Loucy (cell line): ENCODE measurements at regions not wholly inside any gene's neighbourhood (a gene's known extent, or its start where the extent isn't known, plus 50 kb on each side); places are given as distances from the start of the nearest gene placed in this dataset.

Source experiments
- H2AFZ ChIP-seq: fragments of 200-600 bp; sonication (generic); 2 replicates; pipeline ENCODE4 v1.6.0; 2016; ENCODE audit warnings: antibody characterized with exemption, mild to moderate bottlenecking, low read length, moderate library complexity
- H3F3A ChIP-seq: fragments of 200-600 bp; 2 replicates; pipeline ENCODE4 v1.6.0; 2016; ENCODE audit warnings: antibody characterized with exemption, low read depth, mild to moderate bottlenecking
- H3K27me3 ChIP-seq: fragments of 200-600 bp; sonication (generic); 2 replicates; pipeline ENCODE4 v1.6.1; 2014; ENCODE audit warnings: low read length, mild to moderate bottlenecking; ENCODE audit not compliant: insufficient read depth, poor library complexity, severe bottlenecking
- H3K36me3 ChIP-seq: fragments of 200-600 bp; sonication (generic); 2 replicates; pipeline ENCODE4 v1.6.1; 2016; ENCODE audit warnings: low read length; ENCODE audit not compliant: insufficient read depth
- H3K4me1 ChIP-seq: fragments of 200-600 bp; sonication (generic); 2 replicates; pipeline ENCODE4 v1.5.1; 2014; ENCODE audit warnings: low read length, mild to moderate bottlenecking; ENCODE audit not compliant: insufficient read depth, poor library complexity, severe bottlenecking
- H3K4me2 ChIP-seq: fragments of 200-600 bp; sonication (generic); 2 replicates; pipeline ENCODE4 v1.6.0; 2014; ENCODE audit warnings: antibody characterized with exemption, low read length, low read depth, mild to moderate bottlenecking; ENCODE audit not compliant: poor library complexity, severe bottlenecking
- H3K4me3 ChIP-seq: fragments of 200-600 bp; sonication (generic); 2 replicates; pipeline ENCODE4 v1.5.1; 2014; ENCODE audit warnings: low read length, mild to moderate bottlenecking, mixed read lengths; ENCODE audit not compliant: poor library complexity, severe bottlenecking
- H3K79me2 ChIP-seq: fragments of 200-600 bp; sonication (generic); 2 replicates; pipeline ENCODE4 v1.6.1; 2014; ENCODE audit warnings: low read length; ENCODE audit not compliant: insufficient read depth
- H3K9ac ChIP-seq: fragments of 200-600 bp; sonication (generic); 2 replicates; pipeline ENCODE4 v1.6.0; 2014; ENCODE audit warnings: mild to moderate bottlenecking, low read depth, low read length, moderate library complexity; ENCODE audit not compliant: poor library complexity, severe bottlenecking
- H3K9me2 ChIP-seq: fragments of 200-600 bp; sonication (generic); replicated peaks from 2 replicates; pipeline ENCODE4 v1.6.1; 2016; ENCODE audit warnings: low read depth, low read length, mixed read lengths
- H3K9me3 ChIP-seq: fragments of 200-600 bp; sonication (generic); 2 replicates; pipeline ENCODE4 v1.6.1; 2014; ENCODE audit warnings: mild to moderate bottlenecking, antibody characterized with exemption, low read length, low read depth; ENCODE audit not compliant: insufficient read depth
- H4K20me1 ChIP-seq: fragments of 200-600 bp; sonication (generic); 2 replicates; pipeline ENCODE4 v1.6.0; 2014; ENCODE audit warnings: antibody characterized with exemption, low read length, mild to moderate bottlenecking; ENCODE audit not compliant: insufficient read depth, poor library complexity, severe bottlenecking
- CTCF ChIP-seq: fragments of 200-600 bp; sonication (generic); conservative IDR thresholded peaks from 2 replicates; pipeline ENCODE4 v1.5.1; 2014; ENCODE audit warnings: mild to moderate bottlenecking, antibody characterized with exemption, low read length
- EZH2phosphoT487 ChIP-seq: fragments of 200-600 bp; IDR thresholded peaks from 2 replicates; pipeline ENCODE4 v1.6.1; 2018; ENCODE audit warnings: antibody characterized with exemption, mild to moderate bottlenecking, moderate library complexity, borderline replicate concordance

GRCh38 chr2:147091448-147091847, 753.4 kb upstream of the ACVR2A start:
- Histone ChIP-seq H3K9me2 (no peaks in the 10 kb centered on the region), H3K4me3 (no peak overlapping the region), H3K4me1 (no peaks in the 10 kb centered on the region), H3K36me3 (no peaks in the 10 kb centered on the region), H3K79me2 (no peaks in the 10 kb centered on the region), H3K9me3 (no peaks in the 10 kb centered on the region), H4K20me1 (no peaks in the 10 kb centered on the region), H2AFZ (no peak overlapping the region), H3K27me3 (no peaks in the 10 kb centered on the region), H3K4me2 (no peak overlapping the region), H3F3A (no peaks in the 10 kb centered on the region), H3K9ac (no peak overlapping the region)
- TF ChIP-seq CTCF (no peak), EZH2phosphoT487 (no peak)

- Histone ChIP-seq H3K36me3 (no peaks in the 10 kb centered on the region), H3K4me1 (no peaks in the 10 kb centered on the region), H3F3A (no peaks in the 10 kb centered on the region), H3K79me2 (no peaks in the 10 kb centered on the region), H3K9me2 (no peaks in the 10 kb centered on the region), H4K20me1 (no peaks in the 10 kb centered on the region), H3K4me2 (no peak overlapping the region), H3K9me3 (no peaks in the 10 kb centered on the region), H3K9ac (no peak overlapping the region), H3K4me3 (no peak overlapping the region), H3K27me3 (no peaks in the 10 kb centered on the region), H2AFZ (no peak overlapping the region)
- no peak for TF ChIP-seq EZH2phosphoT487
- TF ChIP-seq CTCF = no peak
Observed at GRCh38 chr2:147088871-147089270, 756.0 kb upstream of the ACVR2A start.

GRCh38 chr2:147086715-147087114, 758.1 kb upstream of the ACVR2A start:
- TF ChIP-seq CTCF (no peak), EZH2phosphoT487 (no peak)
- no peak overlapping the region for H2AFZ ChIP-seq
- no peaks in the 10 kb centered on the region for H3K36me3 ChIP-seq
- H4K20me1 ChIP-seq = no peaks in the 10 kb centered on the region
- H3K79me2 ChIP-seq = no peaks in the 10 kb centered on the region
- no peak overlapping the region for H3K9ac ChIP-seq
- no peak overlapping the region for H3K4me2 ChIP-seq
- H3K4me1 ChIP-seq = no peaks in the 10 kb centered on the region
- no peaks in the 10 kb centered on the region for H3K9me3 ChIP-seq
- H3F3A ChIP-seq = no peaks in the 10 kb centered on the region
- H3K9me2 ChIP-seq = no peaks in the 10 kb centered on the region
- H3K4me3 ChIP-seq = no peak overlapping the region
- H3K27me3 ChIP-seq = no peaks in the 10 kb centered on the region
